CD4-positive, alpha-beta T cell treated with Interferon alpha-2 for 1 hour (primary cell): ENCODE measurements at regions not wholly inside any gene's neighbourhood (a gene's known extent, or its start where the extent isn't known, plus 50 kb on each side); places are given as distances from the start of the nearest gene placed in this dataset.

Experiments
- DNase-seq, 2 donors: peaks; one replicate each; pipeline ENCODE4 v3.0.0-alpha.2; 2020 to 2022

GRCh38 chr13:61021838-61022237 is 393.8 kb downstream of the PCDH20 start:
- no peak for DNase-seq

GRCh38 chr13:61013796-61014195 is 401.9 kb downstream of the PCDH20 start:
- no peak for DNase-seq

- no peak for DNase-seq
These were observed 405.3 kb downstream of the PCDH20 start for GRCh38 chr13:61010358-61010757.

GRCh38 chr13:61002686-61003085 is 413.0 kb downstream of the PCDH20 start:
- no peak for DNase-seq

- no peak for DNase-seq
These were observed 425.5 kb downstream of the PCDH20 start for GRCh38 chr13:60990032-60990733.

GRCh38 chr13:60986301-60986700 is 429.3 kb downstream of the PCDH20 start:
- DNase-seq, result no peak

GRCh38 chr13:60981407-60981806 is 434.2 kb downstream of the PCDH20 start:
- no peak for DNase-seq

GRCh38 chr13:60976367-60976766 is 439.3 kb downstream of the PCDH20 start:
- no peak for DNase-seq

GRCh38 chr13:60974296-60974695 is 441.4 kb downstream of the PCDH20 start:
- no peak for DNase-seq

GRCh38 chr13:60973529-60973928 is 442.1 kb downstream of the PCDH20 start:
- no peak for DNase-seq

GRCh38 chr13:60970736-60971135 is 444.9 kb downstream of the PCDH20 start:
- no peak for DNase-seq

- no peak for DNase-seq
These were observed 446.0 kb downstream of the PCDH20 start for GRCh38 chr13:60969656-60970055.

GRCh38 chr13:60959427-60959826 is 456.2 kb downstream of the PCDH20 start:
- no peak for DNase-seq

GRCh38 chr13:60957816-60958215 is 457.8 kb downstream of the PCDH20 start:
- DNase-seq, result no peak

GRCh38 chr13:60945396-60945795 is 470.3 kb downstream of the PCDH20 start:
- no peak for DNase-seq

GRCh38 chr13:60944863-60945262 is 470.8 kb downstream of the PCDH20 start:
- no peak for DNase-seq

- DNase-seq, result no peak
These were observed 471.6 kb downstream of the PCDH20 start for GRCh38 chr13:60944016-60944415.

- DNase-seq, result no peak
These were observed 479.4 kb downstream of the PCDH20 start for GRCh38 chr13:60936281-60936680.

GRCh38 chr13:60933638-60934037 is 482.0 kb downstream of the PCDH20 start:
- DNase-seq, result no peak

- DNase-seq, result no peak
These were observed 483.6 kb downstream of the PCDH20 start for GRCh38 chr13:60931858-60932546.

GRCh38 chr13:60925686-60926085 is 490.0 kb downstream of the PCDH20 start:
- DNase-seq, result no peak

- DNase-seq, result no peak
These were observed 490.8 kb downstream of the PCDH20 start for GRCh38 chr13:60924856-60925255.

GRCh38 chr13:60922576-60923231 is 492.9 kb downstream of the PCDH20 start:
- no peak for DNase-seq

GRCh38 chr13:60893801-60894200 is 496.8 kb downstream of the TDRD3 start:
- DNase-seq, result no peak
